HG03135 (cell line): ENCODE measurements at regions not wholly inside any gene's neighbourhood (a gene's known extent, or its start where the extent isn't known, plus 50 kb on each side); places are given as distances from the start of the nearest gene placed in this dataset.

ENCODE experiments used
- ATAC-seq: cut with Tn5 transposase; IDR thresholded peaks from one replicate; pipeline ENCODE4 v1.9.1; 2021; ENCODE audit warnings: mild to moderate bottlenecking, moderate library complexity; ENCODE audit not compliant: unreplicated experiment

GRCh38 chr9:129278391-129279237 is 100.6 kb upstream of the IER5L start:
- no peak for ATAC-seq

GRCh38 chr9:129276486-129277230 is 98.6 kb upstream of the IER5L start:
- ATAC-seq, result no peak

- no peak for ATAC-seq
These were observed 97.7 kb upstream of the IER5L start for GRCh38 chr9:129275626-129276247.

- no peak for ATAC-seq
These were observed 96.1 kb upstream of the IER5L start for GRCh38 chr9:129273941-129274684.

GRCh38 chr9:129273136-129273895 is 95.3 kb upstream of the IER5L start:
- no peak for ATAC-seq

- no peak for ATAC-seq
These were observed 94.4 kb upstream of the IER5L start for GRCh38 chr9:129272348-129273025.

- no peak for ATAC-seq
These were observed 92.9 kb upstream of the IER5L start for GRCh38 chr9:129270903-129271431.

- ATAC-seq, result peak; percentile 71
These were observed 92.1 kb upstream of the IER5L start for GRCh38 chr9:129270205-129270604.

GRCh38 chr9:129267141-129267540 is 89.1 kb upstream of the IER5L start:
- ATAC-seq, result no peak

GRCh38 chr9:129266536-129266935 is 88.5 kb upstream of the IER5L start:
- ATAC-seq, result no peak

GRCh38 chr9:129264388-129264787 is 86.3 kb upstream of the IER5L start:
- ATAC-seq, result no peak

GRCh38 chr9:129263836-129264235 is 85.8 kb upstream of the IER5L start:
- no peak for ATAC-seq

- no peak for ATAC-seq
These were observed 84.2 kb upstream of the IER5L start for GRCh38 chr9:129262261-129262660.

GRCh38 chr9:129259375-129259774 is 81.3 kb upstream of the IER5L start:
- no peak for ATAC-seq

GRCh38 chr9:129258823-129259301 is 80.8 kb upstream of the IER5L start:
- no peak for ATAC-seq

- peak; percentile 46 for ATAC-seq
These were observed 80.2 kb upstream of the IER5L start for GRCh38 chr9:129258124-129258822.

- no peak for ATAC-seq
These were observed 79.1 kb upstream of the IER5L start for GRCh38 chr9:129256959-129257713.
